HG03378 (cell line): ENCODE measurements at regions not wholly inside any gene's neighbourhood (a gene's known extent, or its start where the extent isn't known, plus 50 kb on each side); places are given as distances from the start of the nearest gene placed in this dataset.
"Not testable (repeated sequence)": the region's sequence is repeated elsewhere in the genome, so short reads cannot be mapped to it uniquely, and the experiment has no call there.

Experiments used
- ATAC-seq: cut with Tn5 transposase; IDR thresholded peaks from one replicate; pipeline ENCODE4 v1.9.1; 2021; ENCODE audit warnings: mild to moderate bottlenecking, moderate library complexity; ENCODE audit not compliant: unreplicated experiment

- no peak for ATAC-seq
These were observed 466.8 kb upstream of the GRIN3A start for GRCh38 chr9:102205251-102205650.

GRCh38 chr9:102202126-102202525, 463.7 kb upstream of the GRIN3A start:
- no peak for ATAC-seq

GRCh38 chr9:102185962-102186361, 447.5 kb upstream of the GRIN3A start:
- ATAC-seq = no peak

- ATAC-seq = no peak
These were observed 446.9 kb upstream of the GRIN3A start for GRCh38 chr9:102185371-102185770.

- ATAC-seq = no peak
These were observed 440.4 kb upstream of the GRIN3A start for GRCh38 chr9:102178811-102179210.

GRCh38 chr9:102174202-102174601, 435.8 kb upstream of the GRIN3A start:
- not testable (repeated sequence) for ATAC-seq

- ATAC-seq = no peak
These were observed 425.8 kb upstream of the GRIN3A start for GRCh38 chr9:102164247-102164646.

- ATAC-seq = not testable (repeated sequence)
These were observed 414.6 kb upstream of the GRIN3A start for GRCh38 chr9:102153081-102153480.

GRCh38 chr9:102135768-102136167, 397.3 kb upstream of the GRIN3A start:
- no peak for ATAC-seq

- ATAC-seq = no peak
These were observed 386.0 kb upstream of the GRIN3A start for GRCh38 chr9:102124465-102124864.

- ATAC-seq = no peak
These were observed 376.1 kb upstream of the GRIN3A start for GRCh38 chr9:102114557-102114956.

GRCh38 chr9:102113191-102113590, 374.7 kb upstream of the GRIN3A start:
- ATAC-seq = no peak

GRCh38 chr9:102106439-102106838, 368.0 kb upstream of the GRIN3A start:
- ATAC-seq = no peak

- no peak for ATAC-seq
These were observed 363.3 kb upstream of the GRIN3A start for GRCh38 chr9:102101723-102102122.

- ATAC-seq = no peak
These were observed 348.7 kb upstream of the GRIN3A start for GRCh38 chr9:102087141-102087540.

- no peak for ATAC-seq
These were observed 347.1 kb upstream of the GRIN3A start for GRCh38 chr9:102085548-102085947.

- no peak for ATAC-seq
These were observed 333.8 kb upstream of the GRIN3A start for GRCh38 chr9:102072059-102072764.

GRCh38 chr9:102069969-102070368, 331.5 kb upstream of the GRIN3A start:
- no peak for ATAC-seq

GRCh38 chr9:102054811-102055210, 316.4 kb upstream of the GRIN3A start:
- ATAC-seq = no peak

- ATAC-seq = no peak
These were observed 311.3 kb upstream of the GRIN3A start for GRCh38 chr9:102049586-102050246.

- no peak for ATAC-seq
These were observed 309.1 kb upstream of the GRIN3A start for GRCh38 chr9:102047549-102047948.

- ATAC-seq = no peak
These were observed 305.7 kb upstream of the GRIN3A start for GRCh38 chr9:102044133-102044532.

GRCh38 chr9:102038006-102038405, 299.6 kb upstream of the GRIN3A start:
- ATAC-seq = no peak
